ENCODE measurements at regions not wholly inside any gene's neighbourhood (a gene's known extent, or its start where the extent isn't known, plus 50 kb on each side); places are given as distances from the start of the nearest gene placed in this dataset.
"Not testable (repeated sequence)": the region's sequence is repeated elsewhere in the genome, so short reads cannot be mapped to it uniquely, and the experiment has no call there.

DNA sequence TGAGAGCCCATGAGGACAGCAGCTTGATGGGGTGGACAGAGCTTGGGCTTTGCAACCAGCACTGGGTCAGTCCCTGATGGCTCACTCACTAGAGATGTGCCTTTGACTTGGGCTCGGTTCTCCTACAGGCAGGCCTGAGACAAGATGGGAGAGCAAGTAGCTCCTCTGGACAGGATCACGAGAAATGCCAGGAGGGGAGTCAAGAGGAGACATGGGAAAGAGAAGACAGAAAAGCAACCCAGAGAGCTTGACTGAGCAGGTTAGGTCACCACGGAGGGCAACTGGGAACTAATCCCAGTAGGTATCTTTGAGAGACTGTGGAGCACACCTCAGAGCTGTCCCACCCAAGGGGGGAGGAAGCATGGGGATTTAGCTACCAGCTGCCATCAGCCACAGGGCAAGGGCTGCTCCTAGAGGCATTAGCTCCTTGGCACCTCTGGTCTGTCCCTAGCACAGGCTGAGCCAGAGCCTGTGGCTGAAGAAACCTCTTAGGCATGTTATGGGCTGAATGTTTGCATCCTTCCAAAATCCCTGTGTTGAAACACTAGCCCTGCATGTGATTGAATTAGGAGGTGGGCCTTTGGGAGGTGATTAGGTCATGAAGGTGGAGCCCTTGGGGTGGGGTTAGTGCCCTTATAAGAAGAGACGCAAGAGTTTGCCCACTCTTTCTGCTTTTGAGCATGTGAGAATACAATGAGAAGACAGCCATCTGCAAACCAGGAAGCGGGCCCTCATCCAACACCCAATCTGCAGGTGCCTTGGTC lies 145.6 kb downstream of the SMIM20 start:
- no peak overlapping the region for H3K4me3 ChIP-seq (ENCODE audit: low read depth, low read length)
- no peak for DNase-seq (ENCODE audit: low read depth)
- in situ Hi-C loops (cut with HindIII; ENCODE audit: low sequenced_read_pairs): no loop called here
- TF ChIP-seq, protein P1, sequence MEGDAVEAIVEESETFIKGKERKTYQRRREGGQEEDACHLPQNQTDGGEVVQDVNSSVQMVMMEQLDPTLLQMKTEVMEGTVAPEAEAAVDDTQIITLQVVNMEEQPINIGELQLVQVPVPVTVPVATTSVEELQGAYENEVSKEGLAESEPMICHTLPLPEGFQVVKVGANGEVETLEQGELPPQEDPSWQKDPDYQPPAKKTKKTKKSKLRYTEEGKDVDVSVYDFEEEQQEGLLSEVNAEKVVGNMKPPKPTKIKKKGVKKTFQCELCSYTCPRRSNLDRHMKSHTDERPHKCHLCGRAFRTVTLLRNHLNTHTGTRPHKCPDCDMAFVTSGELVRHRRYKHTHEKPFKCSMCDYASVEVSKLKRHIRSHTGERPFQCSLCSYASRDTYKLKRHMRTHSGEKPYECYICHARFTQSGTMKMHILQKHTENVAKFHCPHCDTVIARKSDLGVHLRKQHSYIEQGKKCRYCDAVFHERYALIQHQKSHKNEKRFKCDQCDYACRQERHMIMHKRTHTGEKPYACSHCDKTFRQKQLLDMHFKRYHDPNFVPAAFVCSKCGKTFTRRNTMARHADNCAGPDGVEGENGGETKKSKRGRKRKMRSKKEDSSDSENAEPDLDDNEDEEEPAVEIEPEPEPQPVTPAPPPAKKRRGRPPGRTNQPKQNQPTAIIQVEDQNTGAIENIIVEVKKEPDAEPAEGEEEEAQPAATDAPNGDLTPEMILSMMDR (IDR thresholded peaks at IDR 0.05; ENCODE audit: low read depth, low read length, missing control alignments): no peak

DNA sequence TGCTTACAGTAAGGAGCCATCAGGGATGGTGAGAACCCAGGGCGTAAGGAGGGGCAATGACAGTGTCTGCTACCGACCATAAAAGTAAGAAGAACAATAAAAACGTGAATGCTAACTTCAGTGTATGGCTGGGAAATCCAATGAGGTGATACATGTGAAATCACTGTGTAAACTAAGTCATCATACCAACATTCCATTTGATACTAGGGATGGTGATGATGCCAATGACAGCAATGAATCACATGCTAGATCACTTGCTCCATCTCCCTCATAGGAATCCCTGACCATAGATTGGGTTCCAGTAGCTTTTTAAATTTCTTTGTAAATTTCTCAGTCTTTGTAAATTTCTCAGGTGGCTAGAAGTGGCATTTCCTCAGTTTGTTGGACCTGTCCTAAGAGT lies 146.3 kb downstream of the SMIM20 start:
- TF ChIP-seq, protein P1 (IDR thresholded peaks at IDR 0.05; ENCODE audit: low read depth, low read length, missing control alignments): no peak
- DNase-seq (ENCODE audit: low read depth): no peak
- in situ Hi-C loops (cut with HindIII; ENCODE audit: low sequenced_read_pairs): no loop called here
- H3K4me3 ChIP-seq (ENCODE audit: low read depth, low read length): no peak overlapping the region

DNA sequence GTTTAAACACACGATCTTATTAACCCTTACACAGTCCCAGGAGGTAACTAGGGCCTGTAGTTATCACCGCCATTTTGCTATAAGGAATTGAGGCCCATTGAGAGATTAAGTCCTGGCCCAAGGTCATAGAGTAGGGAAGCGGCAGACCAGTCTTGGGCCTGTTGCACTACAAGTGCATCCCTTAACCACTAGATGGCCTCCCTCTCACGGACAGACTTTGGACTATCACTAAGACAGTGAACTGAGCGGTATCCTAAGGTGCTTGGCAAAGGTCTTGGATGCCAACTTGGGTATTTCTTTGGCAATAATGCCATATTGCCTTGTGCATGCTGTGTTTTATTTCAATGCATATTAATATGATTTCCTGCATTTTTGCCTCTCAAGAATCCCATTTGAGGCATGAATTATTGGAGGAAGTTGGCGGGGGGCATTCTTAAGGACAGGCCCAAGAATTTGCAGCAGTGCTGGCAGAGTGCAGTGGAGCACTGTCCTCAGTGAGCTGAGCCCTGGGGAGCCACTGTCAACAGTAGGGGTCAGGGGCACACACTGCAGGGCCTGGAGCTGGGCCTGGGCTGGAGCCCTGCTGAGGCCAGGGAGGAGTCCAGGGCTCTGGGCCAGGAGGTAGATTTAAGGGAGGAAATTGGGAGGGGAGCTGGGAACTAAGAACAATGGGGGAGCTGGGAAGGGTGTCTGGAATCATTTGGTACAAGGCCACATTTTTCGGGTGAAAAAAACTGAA lies 147.4 kb downstream of the SMIM20 start:
- TF ChIP-seq, protein P1 (IDR thresholded peaks at IDR 0.05; ENCODE audit: low read depth, low read length, missing control alignments): peak; percentile 70
- in situ Hi-C loops (cut with HindIII; ENCODE audit: low sequenced_read_pairs): no loop called here
- no peak for DNase-seq (ENCODE audit: low read depth)
- no peak overlapping the region for H3K4me3 ChIP-seq (ENCODE audit: low read depth, low read length)

DNA sequence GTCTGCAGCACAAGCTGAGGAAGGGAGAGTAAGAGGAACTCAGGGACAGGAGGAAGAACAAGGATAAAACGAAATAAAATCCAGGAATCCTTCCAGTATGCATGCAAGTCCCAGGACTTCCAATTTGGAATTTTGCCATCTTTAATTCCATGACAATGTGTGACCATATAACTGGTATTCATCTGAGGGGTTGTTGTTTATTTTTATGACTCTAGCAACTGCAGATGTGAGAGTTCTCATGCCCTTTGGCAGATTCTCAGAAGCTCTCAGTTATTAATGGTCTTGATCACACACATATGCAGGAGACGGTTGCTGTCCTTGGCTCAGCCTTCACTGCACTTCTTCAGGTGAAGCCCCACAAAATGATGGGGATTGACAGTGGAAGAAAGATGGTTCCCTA lies 148.2 kb downstream of the SMIM20 start:
- in situ Hi-C loops (cut with HindIII; ENCODE audit: low sequenced_read_pairs): no loop called here
- no peak overlapping the region for H3K4me3 ChIP-seq (ENCODE audit: low read depth, low read length)
- no peak for DNase-seq (ENCODE audit: low read depth)
- TF ChIP-seq, protein P1 (IDR thresholded peaks at IDR 0.05; ENCODE audit: low read depth, low read length, missing control alignments): no peak

DNA sequence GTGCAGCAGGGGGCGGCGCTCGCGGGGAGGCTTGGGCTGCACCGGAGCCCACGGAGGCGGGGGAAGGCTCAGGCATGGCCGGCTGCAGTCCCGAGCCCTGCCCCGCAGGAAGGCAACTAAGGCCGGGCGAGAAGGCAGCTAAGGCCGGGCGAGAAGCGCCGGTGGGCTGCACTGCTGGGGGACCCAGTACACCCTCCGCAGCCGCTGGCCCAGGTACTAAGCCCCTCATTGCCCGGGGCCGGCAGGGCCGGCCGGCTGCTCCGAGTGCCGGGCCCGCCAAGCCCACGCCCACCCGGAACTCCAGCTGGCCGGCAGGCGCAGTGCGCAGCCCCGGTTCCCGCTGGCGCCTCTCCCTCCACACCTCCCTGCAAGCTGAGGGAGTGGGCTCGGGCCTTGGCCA lies 150.0 kb downstream of the SMIM20 start:
- DNase-seq (ENCODE audit: low read depth); in situ Hi-C loops (cut with HindIII; ENCODE audit: low sequenced_read_pairs); H3K4me3 ChIP-seq (ENCODE audit: low read depth, low read length): not testable (repeated sequence)

DNA sequence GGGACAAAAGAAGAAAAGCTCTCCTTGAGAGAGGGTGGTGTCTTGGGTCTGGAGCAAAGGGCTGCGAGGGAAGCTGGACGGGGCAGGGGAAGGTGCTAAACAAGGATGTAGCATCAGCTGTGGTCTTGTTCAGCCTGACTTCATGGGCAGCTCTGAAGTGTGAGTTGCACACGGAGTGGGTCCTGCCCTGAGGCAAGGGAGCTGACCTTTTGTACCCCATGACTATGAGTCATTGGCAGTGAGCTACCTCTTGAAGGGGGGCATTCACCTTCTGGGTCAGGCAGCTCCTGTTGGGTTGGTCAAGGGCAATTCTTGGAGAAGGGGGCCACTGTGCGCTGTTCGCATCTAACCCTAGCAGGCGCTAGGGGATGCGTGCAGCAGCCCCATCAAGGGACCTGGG lies 151.8 kb downstream of the SMIM20 start:
- no peak overlapping the region for H3K4me3 ChIP-seq (ENCODE audit: low read depth, low read length)
- TF ChIP-seq, protein P1 (IDR thresholded peaks at IDR 0.05; ENCODE audit: low read depth, low read length, missing control alignments): no peak
- no peak for DNase-seq (ENCODE audit: low read depth)
- in situ Hi-C loops (cut with HindIII; ENCODE audit: low sequenced_read_pairs): no loop called here

DNA sequence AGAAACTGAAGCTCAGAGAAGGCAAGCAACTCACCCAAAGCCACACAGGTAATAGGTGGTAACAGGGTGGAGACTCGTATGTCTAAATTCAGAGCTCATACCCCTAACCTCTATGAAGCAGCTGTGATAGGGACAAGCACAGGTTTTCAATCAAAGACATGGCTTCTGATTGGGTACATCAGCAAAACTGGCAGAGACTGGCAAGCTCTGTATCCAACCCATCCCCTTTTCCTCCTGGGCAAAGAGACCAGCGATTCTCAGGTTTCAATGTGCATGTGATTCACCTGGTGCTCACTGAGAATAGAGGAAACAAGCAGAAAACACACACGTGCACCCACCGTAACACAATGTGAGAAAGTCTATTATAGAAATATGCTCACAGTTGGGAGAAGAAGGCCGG lies 153.0 kb downstream of the SMIM20 start:
- in situ Hi-C loops (cut with HindIII; ENCODE audit: low sequenced_read_pairs): no loop called here
- TF ChIP-seq, protein P1 (IDR thresholded peaks at IDR 0.05; ENCODE audit: low read depth, low read length, missing control alignments): no peak
- no peak for DNase-seq (ENCODE audit: low read depth)
- H3K4me3 ChIP-seq (ENCODE audit: low read depth, low read length): no peak overlapping the region
